ENCODE measurements at regions not wholly inside any gene's neighbourhood (a gene's known extent, or its start where the extent isn't known, plus 50 kb on each side); places are given as distances from the start of the nearest gene placed in this dataset.

DNA sequence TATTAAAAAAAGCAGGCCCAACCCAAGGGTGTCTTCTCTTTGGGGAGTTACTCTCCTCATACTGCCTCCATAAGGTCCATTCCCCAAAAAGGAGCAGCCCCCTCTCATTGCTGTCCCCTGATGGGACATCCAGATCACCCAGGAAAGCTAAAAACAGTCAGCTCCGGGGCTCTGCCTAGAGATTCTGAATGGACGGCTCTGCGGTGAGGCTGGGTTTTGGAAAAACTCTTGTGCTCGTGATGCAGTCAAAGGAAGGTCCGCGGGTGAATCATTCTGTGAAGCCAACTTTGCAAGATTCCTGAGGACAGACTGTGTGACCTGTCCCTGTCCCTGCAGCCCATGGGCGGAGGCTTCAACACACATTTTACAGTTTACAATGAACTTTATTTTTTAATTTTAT lies 351.5 kb downstream of the TYW1 start (continued):
- TF ChIP-seq, protein P1, sequence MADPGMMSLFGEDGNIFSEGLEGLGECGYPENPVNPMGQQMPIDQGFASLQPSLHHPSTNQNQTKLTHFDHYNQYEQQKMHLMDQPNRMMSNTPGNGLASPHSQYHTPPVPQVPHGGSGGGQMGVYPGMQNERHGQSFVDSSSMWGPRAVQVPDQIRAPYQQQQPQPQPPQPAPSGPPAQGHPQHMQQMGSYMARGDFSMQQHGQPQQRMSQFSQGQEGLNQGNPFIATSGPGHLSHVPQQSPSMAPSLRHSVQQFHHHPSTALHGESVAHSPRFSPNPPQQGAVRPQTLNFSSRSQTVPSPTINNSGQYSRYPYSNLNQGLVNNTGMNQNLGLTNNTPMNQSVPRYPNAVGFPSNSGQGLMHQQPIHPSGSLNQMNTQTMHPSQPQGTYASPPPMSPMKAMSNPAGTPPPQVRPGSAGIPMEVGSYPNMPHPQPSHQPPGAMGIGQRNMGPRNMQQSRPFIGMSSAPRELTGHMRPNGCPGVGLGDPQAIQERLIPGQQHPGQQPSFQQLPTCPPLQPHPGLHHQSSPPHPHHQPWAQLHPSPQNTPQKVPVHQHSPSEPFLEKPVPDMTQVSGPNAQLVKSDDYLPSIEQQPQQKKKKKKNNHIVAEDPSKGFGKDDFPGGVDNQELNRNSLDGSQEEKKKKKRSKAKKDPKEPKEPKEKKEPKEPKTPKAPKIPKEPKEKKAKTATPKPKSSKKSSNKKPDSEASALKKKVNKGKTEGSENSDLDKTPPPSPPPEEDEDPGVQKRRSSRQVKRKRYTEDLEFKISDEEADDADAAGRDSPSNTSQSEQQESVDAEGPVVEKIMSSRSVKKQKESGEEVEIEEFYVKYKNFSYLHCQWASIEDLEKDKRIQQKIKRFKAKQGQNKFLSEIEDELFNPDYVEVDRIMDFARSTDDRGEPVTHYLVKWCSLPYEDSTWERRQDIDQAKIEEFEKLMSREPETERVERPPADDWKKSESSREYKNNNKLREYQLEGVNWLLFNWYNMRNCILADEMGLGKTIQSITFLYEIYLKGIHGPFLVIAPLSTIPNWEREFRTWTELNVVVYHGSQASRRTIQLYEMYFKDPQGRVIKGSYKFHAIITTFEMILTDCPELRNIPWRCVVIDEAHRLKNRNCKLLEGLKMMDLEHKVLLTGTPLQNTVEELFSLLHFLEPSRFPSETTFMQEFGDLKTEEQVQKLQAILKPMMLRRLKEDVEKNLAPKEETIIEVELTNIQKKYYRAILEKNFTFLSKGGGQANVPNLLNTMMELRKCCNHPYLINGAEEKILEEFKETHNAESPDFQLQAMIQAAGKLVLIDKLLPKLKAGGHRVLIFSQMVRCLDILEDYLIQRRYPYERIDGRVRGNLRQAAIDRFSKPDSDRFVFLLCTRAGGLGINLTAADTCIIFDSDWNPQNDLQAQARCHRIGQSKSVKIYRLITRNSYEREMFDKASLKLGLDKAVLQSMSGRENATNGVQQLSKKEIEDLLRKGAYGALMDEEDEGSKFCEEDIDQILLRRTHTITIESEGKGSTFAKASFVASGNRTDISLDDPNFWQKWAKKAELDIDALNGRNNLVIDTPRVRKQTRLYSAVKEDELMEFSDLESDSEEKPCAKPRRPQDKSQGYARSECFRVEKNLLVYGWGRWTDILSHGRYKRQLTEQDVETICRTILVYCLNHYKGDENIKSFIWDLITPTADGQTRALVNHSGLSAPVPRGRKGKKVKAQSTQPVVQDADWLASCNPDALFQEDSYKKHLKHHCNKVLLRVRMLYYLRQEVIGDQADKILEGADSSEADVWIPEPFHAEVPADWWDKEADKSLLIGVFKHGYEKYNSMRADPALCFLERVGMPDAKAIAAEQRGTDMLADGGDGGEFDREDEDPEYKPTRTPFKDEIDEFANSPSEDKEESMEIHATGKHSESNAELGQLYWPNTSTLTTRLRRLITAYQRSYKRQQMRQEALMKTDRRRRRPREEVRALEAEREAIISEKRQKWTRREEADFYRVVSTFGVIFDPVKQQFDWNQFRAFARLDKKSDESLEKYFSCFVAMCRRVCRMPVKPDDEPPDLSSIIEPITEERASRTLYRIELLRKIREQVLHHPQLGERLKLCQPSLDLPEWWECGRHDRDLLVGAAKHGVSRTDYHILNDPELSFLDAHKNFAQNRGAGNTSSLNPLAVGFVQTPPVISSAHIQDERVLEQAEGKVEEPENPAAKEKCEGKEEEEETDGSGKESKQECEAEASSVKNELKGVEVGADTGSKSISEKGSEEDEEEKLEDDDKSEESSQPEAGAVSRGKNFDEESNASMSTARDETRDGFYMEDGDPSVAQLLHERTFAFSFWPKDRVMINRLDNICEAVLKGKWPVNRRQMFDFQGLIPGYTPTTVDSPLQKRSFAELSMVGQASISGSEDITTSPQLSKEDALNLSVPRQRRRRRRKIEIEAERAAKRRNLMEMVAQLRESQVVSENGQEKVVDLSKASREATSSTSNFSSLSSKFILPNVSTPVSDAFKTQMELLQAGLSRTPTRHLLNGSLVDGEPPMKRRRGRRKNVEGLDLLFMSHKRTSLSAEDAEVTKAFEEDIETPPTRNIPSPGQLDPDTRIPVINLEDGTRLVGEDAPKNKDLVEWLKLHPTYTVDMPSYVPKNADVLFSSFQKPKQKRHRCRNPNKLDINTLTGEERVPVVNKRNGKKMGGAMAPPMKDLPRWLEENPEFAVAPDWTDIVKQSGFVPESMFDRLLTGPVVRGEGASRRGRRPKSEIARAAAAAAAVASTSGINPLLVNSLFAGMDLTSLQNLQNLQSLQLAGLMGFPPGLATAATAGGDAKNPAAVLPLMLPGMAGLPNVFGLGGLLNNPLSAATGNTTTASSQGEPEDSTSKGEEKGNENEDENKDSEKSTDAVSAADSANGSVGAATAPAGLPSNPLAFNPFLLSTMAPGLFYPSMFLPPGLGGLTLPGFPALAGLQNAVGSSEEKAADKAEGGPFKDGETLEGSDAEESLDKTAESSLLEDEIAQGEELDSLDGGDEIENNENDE (IDR thresholded peaks at IDR 0.05; ENCODE audit: insufficient replicate concordance, low read length) = no peak

All from H1 (cell line).